ENCODE measurements at regions not wholly inside any gene's neighbourhood (a gene's known extent, or its start where the extent isn't known, plus 50 kb on each side); places are given as distances from the start of the nearest gene placed in this dataset.
"Not testable (repeated sequence)": the region's sequence is repeated elsewhere in the genome, so short reads cannot be mapped to it uniquely, and the experiment has no call there.

GRCh38 chr1:229164836-229165735 lies 105.8 kb upstream of the RAB4A start:
- DNase-seq, result no peak

GRCh38 chr1:229167318-229167717 lies 103.6 kb upstream of the RAB4A start:
- DNase-seq, result no peak

- DNase-seq, result no peak
Measured at GRCh38 chr1:229169399-229169798, 101.5 kb upstream of the RAB4A start.

GRCh38 chr1:229170274-229170673 lies 100.6 kb upstream of the RAB4A start:
- no peak for DNase-seq

GRCh38 chr1:229170778-229171505 lies 100.0 kb upstream of the RAB4A start:
- no peak for DNase-seq

GRCh38 chr1:229171934-229172333 lies 99.0 kb upstream of the RAB4A start:
- no peak for DNase-seq

DNA sequence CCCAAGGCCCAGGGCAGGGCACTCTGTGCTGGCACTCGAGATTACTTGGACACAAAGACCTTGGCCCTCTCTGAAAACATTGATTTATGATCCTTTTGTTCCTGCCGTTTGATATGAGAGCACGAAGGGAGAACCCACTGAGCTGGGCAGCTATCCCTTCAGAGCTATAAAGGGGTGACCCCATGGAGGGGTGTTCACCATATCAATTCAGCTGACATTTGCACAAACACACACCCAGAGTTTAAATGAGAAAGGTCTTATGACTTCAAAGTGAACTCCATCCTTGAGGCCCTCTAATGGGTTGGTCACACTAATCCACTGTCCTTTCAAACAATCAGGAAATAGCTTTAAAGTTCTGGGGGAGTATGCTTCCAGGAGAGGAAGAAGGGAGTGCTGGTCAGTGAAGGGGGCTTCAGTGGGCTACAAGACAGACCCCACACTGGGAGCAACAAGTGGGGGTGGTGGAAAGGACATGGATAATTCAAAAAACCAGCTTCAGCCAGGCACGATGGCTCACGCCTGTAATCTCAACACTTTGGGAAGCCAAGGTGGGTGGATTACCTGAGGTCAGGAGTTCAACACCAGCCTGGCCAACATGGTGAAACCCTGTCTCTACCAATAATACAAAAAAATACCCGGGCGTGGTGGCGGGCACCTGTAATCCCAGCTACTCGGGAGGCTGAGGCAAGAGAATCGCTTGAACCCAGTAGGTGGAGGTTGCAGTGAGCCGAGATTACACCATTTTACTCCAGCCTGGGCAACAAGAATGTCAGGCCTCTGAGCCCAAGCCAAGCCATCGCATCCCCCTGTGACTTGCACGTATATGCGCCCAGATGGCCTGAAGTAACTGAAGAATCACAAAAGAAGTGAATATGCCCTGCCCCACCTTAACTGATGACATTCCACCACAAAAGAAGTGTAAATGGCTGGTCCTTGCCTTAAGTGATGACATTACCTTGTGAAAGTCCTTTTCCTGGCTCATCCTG lies 97.1 kb upstream of the RAB4A start:
- not testable (repeated sequence) for DNase-seq

DNA sequence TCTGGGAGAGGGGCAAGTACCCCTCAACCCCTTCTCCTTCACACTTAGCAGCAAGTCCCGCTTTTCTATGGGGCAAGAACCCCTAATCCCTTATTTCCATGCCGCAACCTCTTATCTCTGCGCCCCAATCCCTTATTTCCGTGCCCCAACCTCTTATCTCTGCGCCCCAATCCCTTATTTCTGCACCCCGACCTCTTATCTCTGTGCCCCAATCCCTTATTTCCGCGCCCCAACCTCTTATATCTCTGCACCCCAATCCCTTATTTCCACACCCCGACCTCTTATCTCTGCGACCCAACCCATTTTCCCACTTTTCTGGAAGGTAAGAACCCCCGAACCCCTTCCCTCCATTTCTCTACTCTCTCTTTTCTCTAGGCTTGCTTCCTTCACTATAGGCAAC lies 95.6 kb upstream of the RAB4A start:
- not testable (repeated sequence) for DNase-seq

DNA sequence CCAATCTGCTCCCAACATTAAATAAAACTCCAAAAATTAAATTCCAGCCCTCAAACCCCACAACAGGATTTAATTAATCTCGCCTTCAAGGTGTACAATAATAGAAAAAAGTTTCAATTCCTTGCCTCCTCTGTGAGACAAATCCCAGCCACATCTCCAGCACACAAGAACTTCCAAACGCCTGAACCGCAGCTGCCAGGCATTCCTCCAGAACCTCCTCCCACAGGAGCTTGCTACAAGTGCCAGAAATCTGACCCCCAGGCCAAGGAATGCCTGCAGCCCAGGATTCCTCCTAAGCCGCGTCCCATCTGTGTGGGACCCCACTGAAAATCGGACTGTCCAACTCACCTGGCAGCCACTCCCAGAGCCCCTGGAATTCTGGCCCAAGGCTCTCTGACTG lies 94.5 kb upstream of the RAB4A start:
- not testable (repeated sequence) for DNase-seq

GRCh38 chr1:229180161-229180560 lies 90.8 kb upstream of the RAB4A start:
- no peak for DNase-seq

GRCh38 chr1:229181419-229181818 lies 89.5 kb upstream of the RAB4A start:
- DNase-seq, result no peak

- DNase-seq, result no peak
Measured at GRCh38 chr1:229183588-229183987, 87.3 kb upstream of the RAB4A start.

- DNase-seq, result no peak
Measured at GRCh38 chr1:229184066-229184465, 86.8 kb upstream of the RAB4A start.

GRCh38 chr1:229185963-229186362 lies 84.9 kb upstream of the RAB4A start:
- DNase-seq, result no peak

DNA sequence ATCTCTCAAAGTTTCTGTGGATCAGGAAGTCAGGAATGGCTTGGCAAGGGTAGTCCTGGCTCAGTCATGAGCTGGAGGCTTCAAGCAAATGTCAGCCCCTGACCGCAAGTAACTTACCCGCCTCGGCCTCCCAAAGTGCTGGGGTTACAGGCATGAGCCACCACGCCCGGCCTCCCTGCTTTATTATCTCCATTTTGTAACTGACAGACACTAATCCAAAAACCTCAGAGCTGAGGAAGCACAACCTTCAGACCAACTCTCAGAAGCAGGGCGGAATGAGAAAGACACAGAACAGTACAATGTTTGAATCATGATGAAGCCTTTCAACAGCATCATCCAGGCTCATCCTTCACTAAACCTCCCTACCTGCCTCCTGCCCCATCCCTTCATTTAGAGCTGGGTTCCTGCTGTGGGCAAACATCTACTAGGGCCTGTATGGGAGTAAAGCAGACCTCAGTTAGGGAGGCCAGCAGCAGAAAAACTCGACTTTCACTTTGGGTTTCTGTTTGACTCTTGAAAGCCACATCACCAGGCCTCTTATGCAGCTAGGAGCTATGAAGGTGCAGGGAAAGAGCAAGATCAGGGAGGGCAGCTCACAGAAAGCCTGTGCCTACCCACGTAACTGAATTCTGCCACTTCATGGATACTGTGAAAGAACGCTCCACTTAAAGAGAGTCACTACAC lies 84.4 kb upstream of the RAB4A start:
- no peak for DNase-seq

DNA sequence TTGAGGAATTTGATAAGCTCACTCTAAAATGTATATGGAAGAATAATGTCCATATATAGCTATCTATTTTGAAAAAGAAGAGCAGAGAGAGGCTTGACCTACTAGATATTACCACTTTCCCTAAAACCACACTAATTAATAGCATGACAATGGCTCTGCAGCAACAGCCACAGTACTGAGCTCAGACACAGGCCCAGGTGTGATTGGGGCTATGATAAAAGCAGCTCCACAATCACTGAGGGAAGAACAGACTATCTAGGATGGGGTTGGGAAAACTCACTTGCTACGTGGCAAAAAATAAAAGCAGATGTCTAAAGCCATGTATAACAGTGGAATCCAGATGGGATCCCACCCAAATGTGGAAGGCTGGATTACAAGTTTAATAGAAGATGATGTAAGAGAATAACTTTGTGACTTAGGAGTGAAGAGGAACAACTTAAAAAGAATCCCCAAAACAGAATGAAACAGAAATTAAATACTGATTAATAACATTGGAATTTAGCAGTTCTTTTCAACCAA lies 80.8 kb upstream of the RAB4A start:
- no peak for DNase-seq

GRCh38 chr1:229191066-229191674 lies 79.7 kb upstream of the RAB4A start:
- no peak for DNase-seq

- DNase-seq, result no peak
Measured at GRCh38 chr1:229192031-229192430, 78.9 kb upstream of the RAB4A start.

DNA sequence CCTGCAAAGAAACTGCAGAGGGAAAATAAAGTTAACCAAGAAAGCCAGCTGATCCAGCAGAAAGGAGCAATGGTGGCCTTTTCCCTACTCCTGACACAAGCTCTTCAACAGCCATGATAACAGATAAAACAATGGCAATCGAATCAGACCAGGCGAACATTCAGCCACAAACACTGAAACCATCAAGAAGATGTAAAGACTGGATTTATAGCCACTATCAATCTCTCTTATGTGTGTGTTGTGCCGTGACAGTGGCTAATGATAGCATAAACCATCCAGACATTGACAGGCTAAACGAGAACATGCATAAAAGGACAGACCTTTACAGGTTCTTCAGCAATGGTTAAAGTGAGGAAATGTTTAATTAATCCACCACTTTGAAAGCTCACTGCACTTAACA lies 78.1 kb upstream of the RAB4A start:
- DNase-seq, result no peak

- DNase-seq, result no peak
Measured at GRCh38 chr1:229194096-229194495, 76.8 kb upstream of the RAB4A start.

- no peak for DNase-seq
Measured at GRCh38 chr1:229195246-229195645, 75.7 kb upstream of the RAB4A start.
